Brain microvascular endothelial cell (primary cell): ENCODE measurements at regions not wholly inside any gene's neighbourhood (a gene's known extent, or its start where the extent isn't known, plus 50 kb on each side); places are given as distances from the start of the nearest gene placed in this dataset.

Experiments
- DNase-seq: peaks from one replicate; pipeline ENCODE4 v3.0.0-alpha.2; 2020
- H3K27ac ChIP-seq: fragments of 250-450 bp; sonication (Bioruptor Pico); 2 replicates; pipeline ENCODE4 v1.5.1; 2020; ENCODE audit warnings: mild to moderate bottlenecking, moderate library complexity
- H3K27me3 ChIP-seq: fragments of 250-450 bp; sonication (Bioruptor Pico); replicated peaks from 2 replicates; pipeline ENCODE4 v1.5.1; 2020; ENCODE audit warnings: mild to moderate bottlenecking
- H3K36me3 ChIP-seq: fragments of 250-450 bp; sonication (Bioruptor Pico); replicated peaks from 2 replicates; pipeline ENCODE4 v1.5.1; 2020; ENCODE audit warnings: mild to moderate bottlenecking
- H3K4me3 ChIP-seq: 2 replicates; pipeline ENCODE4 v1.5.1; 2011; ENCODE audit warnings: low read depth, mild to moderate bottlenecking, control low read depth, low read length, moderate library complexity
- CTCF ChIP-seq: IDR thresholded peaks from 2 replicates; pipeline ENCODE4 v1.5.1; 2011; ENCODE audit warnings: low read depth, mild to moderate bottlenecking, moderate library complexity, low read length, control low read depth, inconsistent platforms; ENCODE audit errors: missing control alignments
- in situ Hi-C: cut with HindIII; loops from 2 replicates; pipeline ENCODE4 v1.10.0; 2017; ENCODE audit warnings: low sequenced_read_pairs, low pct_ligation_motif_present

- in situ Hi-C loops = no loop called here
- no peak overlapping the region for H3K4me3 ChIP-seq
- H3K36me3 ChIP-seq = no peaks in the 10 kb centered on the region
- no peak for DNase-seq
- H3K27ac ChIP-seq = no peak overlapping the region
- no peak for TF ChIP-seq CTCF
- H3K27me3 ChIP-seq = no peaks in the 10 kb centered on the region
These were observed 80.4 kb downstream of the DAD1 start for GRCh38 chr14:22508662-22509035.

GRCh38 chr14:22508150-22508457, 80.9 kb downstream of the DAD1 start:
- Histone ChIP-seq H3K4me3 (no peak overlapping the region), H3K27me3 (no peaks in the 10 kb centered on the region), H3K36me3 (no peaks in the 10 kb centered on the region), H3K27ac (no peak overlapping the region)
- in situ Hi-C loops = no loop called here
- no peak for DNase-seq
- TF ChIP-seq CTCF = no peak

- no peaks in the 10 kb centered on the region for H3K36me3 ChIP-seq
- DNase-seq = no peak
- in situ Hi-C loops = no loop called here
- TF ChIP-seq CTCF = no peak
- H3K4me3 ChIP-seq = no peak overlapping the region
- H3K27me3 ChIP-seq = no peaks in the 10 kb centered on the region
- no peak overlapping the region for H3K27ac ChIP-seq
These were observed 82.2 kb downstream of the DAD1 start for GRCh38 chr14:22506778-22507351.

DNA sequence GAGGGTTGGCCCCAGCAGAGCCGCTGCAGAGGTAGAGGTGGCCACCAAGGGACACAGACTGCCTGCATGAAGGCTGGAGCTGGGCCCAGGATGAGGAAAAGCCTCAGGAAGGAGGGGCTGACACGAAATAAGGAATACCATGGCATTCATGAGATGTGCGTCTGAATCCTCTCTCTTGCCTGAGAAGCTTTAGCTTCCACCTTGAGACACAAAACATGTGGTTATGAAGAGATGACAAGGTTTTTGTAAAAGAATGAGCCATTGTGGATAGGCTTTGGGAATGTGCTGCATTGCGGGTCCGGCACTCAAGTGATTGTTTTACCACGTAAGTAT, 82.7 kb downstream of the DAD1 start:
- no peak for DNase-seq
- Histone ChIP-seq H3K4me3 (no peak overlapping the region), H3K36me3 (no peaks in the 10 kb centered on the region), H3K27ac (no peak overlapping the region), H3K27me3 (no peaks in the 10 kb centered on the region)
- no peak for TF ChIP-seq CTCF
- in situ Hi-C loops = no loop called here

DNA sequence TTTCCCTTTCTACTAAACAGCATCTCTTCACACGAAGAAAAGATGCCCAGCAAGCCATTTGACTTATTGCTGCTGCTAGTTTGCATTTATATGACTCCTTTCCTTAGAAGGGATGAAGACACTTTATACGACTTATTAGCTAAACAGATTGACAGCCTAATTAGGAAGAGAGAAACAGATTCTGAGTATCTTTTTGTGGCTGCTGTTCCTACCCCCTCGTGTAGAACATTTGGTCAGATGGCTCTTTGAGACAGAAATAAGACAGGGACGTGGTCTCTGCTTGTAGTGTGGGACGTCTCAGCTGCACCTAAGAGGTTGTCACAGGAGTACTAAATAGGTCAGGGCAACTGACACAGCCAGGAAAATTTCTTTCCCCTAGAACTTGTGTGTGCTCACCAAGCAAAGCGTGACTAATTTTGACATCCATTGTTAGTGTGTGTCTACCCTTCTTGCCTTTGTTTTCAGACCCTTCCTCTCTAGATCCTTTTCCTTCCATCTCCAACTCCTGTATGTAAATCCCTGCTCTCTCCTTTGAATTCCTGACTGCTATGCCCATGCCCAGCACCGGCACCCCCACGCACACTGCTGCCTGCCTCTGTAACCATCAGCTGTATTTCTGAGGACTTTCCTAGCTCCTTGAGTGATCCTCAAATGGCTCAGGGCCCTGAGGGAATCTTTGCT, 83.2 kb downstream of the DAD1 start:
- H3K36me3 ChIP-seq = no peaks in the 10 kb centered on the region

More for the DNA sequence above, 83.2 kb downstream of the DAD1 start:
- TF ChIP-seq CTCF = no peak
- Histone ChIP-seq H3K4me3 (no peak overlapping the region), H3K27me3 (no peaks in the 10 kb centered on the region), H3K27ac (no peak overlapping the region)
- in situ Hi-C loops = no loop called here
- no peak for DNase-seq
